OCI-M2 (cell line): ENCODE measurements at regions not wholly inside any gene's neighbourhood (a gene's known extent, or its start where the extent isn't known, plus 50 kb on each side); places are given as distances from the start of the nearest gene placed in this dataset.
"Not testable (repeated sequence)": the region's sequence is repeated elsewhere in the genome, so short reads cannot be mapped to it uniquely, and the experiment has no call there.

Experiments
- DNase-seq: peaks from one replicate; lab custom pipeline; 2025; ENCODE audit not compliant: unreplicated experiment; lab: John Stamatoyannopoulos, UW

DNA sequence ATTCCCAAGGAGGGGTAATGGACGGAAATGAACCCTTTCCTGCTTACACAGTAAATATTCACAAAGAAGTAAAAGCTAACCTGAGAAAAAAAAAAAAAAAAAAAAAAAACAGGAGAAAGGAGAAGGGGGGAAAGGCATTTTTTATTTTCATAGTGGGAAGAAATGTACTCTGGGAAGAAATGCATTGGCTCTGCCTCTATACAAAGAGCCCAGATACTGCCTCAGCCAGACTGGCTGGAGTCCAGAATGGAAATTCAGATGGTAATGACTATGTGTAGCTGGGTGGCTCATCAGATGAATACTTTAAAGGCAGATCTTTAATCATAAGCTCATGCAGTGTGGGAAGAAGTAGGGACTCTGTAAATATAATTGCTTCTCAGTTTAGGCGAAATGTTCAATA lies 124.9 kb upstream of the ZNF608 start:
- no peak for DNase-seq

DNA sequence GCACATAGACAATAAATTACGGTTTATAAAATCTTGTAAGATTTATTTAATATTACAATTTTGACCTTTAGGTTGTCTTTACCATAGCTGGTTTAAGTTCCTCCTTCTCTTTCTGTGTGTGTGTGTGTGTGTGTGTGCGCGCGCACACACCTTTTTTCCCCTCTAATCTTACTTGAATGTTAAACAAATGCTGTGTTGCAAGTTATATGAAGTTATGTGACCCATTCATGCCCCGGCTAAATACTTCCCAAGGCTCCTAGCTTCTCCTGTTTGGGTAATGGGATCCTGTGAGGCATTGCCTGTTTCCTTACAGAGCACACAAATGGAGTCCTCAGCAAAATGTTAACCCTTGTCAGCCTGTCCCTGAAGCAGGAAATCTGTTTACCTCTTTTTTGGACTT lies 125.6 kb upstream of the ZNF608 start:
- DNase-seq: no peak

DNA sequence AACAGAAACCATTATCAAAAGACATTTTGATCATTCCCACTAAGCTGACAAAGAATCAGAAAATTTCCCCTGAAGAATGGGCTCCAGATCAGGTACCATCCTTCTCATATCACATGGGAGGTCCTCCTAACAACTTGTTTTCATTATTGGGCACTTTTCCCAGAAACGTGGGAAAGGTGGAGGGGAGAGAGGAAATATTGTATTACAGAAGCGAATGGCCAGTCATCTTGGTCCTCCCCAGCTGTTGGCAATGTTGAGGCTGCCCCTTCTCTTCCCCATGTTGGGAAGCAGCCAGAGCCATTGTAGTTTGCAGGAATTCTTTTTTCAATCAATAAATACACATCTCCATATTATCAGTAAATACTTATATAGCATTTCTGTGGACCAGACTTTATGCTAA lies 126.2 kb upstream of the ZNF608 start:
- no peak for DNase-seq

DNA sequence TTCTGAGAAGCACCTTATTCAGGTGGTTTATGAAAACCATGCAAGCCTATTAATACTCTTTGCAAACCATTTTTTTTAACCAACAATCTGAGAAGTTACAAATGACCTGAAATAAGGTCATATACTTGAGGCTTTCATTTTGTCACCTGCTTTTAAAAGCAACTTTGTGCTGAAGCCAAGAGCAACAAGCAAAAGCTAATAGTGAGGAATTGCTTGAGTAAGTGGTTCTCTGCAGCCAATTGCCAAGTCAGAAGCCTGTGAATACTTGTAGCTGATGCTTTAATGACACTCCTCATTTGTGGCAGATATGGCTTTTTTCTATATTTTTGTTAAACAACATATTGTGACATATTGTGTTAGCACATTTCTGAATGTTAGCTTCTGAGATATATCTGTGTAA lies 126.7 kb upstream of the ZNF608 start:
- no peak for DNase-seq

DNA sequence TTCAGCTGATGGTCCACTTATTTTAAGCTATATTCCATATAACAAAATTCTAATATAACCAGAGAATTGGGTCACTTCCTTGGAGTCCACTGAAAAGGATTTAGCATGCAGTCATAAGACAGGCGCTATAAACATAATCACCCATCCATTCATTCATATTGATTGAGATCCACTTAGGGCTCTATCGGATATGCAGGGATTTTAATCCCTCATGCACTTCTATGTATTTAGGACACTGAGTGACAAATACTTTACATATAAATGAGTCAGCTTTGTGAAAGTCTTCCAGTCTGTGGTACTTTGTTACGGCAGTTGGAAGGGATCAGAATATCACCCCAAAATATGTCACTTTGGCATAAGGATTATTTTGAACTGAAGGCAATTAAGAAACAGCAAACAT lies 127.3 kb upstream of the ZNF608 start:
- no peak for DNase-seq

DNA sequence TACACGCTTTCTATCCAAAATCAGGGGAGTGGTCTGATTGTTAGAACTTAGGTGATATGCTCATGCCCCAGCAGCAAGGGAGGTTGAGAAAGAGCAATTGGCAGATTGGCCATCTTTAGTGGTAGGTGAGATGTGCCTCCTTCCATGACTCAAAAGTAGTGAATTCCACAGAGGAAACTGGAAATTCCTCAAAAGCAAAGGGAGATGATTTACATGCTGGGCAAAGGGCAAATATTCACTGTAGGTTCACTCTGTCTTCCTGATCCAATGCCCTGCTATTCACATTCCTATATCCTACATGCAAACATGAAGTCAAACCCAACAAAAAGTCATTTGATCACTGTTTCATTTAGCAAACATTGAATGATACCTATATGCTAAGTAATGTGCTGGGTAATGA lies 130.1 kb upstream of the ZNF608 start:
- DNase-seq: no peak

DNA sequence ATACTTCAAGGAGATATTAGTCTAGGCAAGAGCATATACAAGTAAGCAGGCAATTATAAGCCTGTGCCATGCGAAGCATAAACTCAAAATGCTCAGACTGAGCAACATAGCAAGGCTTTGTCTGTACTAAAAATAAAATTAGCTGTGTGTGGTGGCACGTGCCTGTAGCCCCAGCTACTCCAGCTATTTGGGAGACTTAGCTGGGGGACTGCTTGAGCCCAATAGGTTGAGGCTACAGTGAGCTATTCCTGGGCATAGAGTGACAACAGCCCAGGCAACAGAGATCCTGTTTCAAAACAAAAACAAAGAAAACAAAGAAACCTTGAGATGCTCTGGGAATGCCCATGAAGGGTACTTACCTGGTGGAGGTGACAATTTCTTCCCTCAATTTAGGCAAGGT lies 130.5 kb upstream of the ZNF608 start:
- no peak for DNase-seq

DNA sequence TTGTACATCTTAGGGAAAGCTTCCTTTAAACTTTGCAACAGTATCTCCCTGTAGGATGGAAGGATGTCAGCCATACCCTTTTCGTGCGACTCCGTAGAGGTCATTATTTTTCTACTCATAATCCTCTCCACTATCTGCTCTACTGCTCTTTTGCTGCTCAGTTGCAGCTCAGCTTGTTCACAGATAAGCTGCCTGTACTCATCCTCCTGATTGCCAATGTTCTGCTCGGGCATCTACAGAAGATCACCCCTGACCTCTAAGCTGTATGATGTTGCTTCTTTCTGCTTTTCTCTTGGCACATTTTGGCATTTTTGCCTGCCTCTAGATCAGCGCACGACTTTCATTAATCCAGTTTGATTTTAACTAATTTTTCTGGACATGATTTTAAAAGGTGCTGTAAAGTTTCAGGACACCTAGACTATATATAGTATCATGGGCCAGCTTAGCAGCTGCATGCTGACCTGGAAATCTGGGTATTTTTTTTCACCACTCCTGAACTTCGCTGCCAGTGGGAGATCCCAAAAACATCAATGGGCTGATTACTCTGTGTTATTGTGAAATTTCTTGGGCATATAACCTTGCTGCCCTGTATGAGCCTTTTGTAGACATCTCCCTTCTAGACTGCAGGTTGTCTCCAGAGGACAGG lies 131.2 kb upstream of the ZNF608 start:
- no peak for DNase-seq

DNA sequence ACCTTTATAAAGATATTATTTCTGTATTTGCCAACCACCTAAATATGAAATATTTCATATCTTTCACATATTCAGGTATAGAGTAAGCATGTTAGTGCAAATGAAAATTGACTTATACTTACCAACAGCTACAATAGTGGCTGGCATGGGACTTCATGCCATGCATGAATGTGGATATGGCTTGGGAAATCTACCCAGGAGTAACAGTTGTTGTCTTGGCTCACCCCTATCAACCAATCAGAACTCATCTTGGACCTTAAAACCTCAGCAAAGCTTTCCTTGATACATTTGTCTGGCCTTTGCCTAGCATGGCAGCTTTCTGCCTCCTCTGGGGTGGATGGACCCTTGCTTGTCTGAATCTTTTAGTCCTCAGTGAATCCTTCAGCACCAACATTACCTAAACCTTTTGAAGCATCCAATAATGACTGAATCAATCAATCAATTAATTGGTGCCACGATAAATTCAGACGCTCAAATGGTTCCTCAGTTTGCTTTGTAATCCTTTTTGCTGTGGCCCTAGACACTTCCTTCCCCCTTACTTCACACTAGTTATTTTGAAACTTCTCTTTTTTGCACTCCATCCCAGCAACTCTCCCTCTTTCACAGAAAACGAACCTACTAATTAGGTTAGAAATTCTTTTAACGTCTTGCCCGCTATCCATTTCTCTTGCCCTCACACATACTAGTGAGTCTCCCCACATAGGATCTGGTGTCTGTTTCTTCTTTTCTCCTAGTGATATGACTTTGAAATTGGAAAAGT lies 132.3 kb upstream of the ZNF608 start:
- no peak for DNase-seq

DNA sequence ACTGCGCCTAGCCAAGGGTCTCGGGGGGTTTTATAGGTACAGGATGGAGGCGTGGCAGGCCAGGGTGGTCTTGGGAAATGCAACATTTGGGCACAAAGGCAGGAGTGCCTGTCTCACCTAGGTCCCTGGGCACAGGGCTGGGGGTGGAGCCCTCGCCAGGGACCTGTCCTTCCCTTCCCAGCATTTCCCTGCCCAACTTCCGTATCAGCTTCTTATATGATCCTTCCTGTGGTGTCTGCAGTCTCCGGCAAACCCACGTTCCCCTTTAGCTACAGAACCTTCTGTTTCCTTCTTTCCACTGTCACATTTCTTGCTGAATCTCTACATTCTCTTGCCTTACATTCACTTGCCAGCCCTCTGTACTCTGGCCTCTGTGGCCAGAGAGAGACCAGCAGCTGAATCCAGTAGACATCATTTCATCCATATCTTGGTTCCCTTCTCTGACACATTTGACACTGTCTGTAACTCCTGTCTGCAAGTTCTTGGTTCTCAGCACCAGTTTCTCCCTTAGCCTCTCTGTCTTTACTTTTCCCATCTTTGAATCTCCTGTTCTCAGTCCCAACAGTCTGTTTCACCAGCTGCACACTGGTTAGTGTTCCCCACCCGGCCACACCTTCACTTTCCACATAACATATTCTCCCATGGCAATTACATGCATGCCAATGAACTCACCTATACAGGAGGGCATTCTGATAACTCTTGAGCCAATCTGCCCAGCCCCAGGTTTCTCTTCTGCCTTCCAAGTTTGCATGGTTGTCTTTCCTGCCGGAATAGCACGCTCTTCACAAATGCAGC lies 134.7 kb upstream of the ZNF608 start:
- DNase-seq: no peak

DNA sequence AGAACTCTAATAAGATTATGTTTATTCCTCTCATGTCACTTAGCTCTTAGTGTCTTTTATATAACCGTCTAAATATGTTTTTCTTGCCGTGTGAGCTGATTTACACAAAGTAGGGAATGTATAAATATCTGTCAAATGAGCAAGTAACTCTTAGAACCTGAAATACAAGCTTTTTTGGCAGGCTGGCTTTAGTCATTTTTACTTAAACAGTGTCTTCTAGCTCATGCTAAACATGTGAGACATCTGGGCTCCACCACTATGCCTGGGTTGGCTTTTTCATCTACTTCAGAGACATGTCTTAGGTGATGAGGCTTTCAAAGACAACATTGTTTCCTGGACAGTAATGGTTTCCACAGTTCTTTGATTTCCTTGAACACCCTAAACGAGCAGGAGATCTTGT lies 137.2 kb upstream of the ZNF608 start:
- DNase-seq: no peak

DNA sequence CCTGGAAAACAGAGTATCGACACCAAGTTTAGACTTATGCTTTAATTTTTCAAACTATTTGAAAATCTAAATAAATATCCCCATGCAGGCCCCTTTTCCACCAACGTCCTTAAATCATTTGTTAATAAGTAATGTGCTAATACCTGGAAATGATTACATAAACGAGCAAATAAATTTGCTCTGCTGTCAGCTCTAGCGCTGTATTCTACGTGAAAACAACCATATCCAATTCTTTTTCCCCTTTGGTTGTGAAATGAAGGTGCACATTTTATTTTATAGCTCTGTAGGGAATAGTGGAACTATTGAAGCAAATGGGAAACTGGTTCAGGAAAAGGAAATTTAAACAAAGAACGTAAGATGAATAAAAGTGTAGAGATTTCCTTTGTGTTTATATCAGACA lies 137.7 kb upstream of the ZNF608 start:
- no peak for DNase-seq

DNA sequence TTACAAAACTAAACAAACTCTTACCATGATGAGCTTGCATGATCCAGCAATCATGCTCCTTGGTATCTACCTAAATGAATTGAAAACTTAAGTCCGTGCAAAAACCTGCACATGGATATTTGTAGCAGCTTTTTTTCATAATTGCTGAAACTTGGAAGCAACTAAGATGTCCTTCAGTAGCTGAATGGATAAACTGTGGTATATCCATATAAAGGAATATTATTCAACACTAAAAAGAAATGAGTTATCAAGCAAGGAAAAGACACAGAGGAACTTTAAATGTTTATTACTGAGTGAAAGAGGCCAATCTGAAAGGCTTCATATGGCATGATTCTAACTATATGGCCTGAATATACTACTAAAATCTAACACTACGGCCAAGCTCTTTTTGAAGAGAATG lies 139.1 kb upstream of the ZNF608 start:
- no peak for DNase-seq

DNA sequence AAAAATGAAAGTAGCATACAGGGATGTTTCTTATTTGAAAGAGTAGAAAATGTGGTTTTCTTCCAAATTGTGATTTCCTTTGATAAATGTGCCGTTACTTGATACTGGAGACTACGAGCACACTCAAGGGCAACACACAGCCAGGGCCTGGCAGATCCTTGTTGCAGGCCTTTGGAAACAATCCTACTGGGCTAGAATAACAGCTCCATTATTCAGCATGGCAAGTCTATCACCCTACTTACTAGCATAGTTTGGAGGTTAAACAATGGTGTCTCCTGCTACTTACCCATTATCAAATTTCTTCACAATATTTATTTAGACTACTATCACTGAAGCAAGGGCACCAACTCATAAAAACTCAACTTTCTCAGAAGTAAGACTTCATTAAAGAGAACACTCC lies 140.8 kb upstream of the ZNF608 start:
- no peak for DNase-seq

DNA sequence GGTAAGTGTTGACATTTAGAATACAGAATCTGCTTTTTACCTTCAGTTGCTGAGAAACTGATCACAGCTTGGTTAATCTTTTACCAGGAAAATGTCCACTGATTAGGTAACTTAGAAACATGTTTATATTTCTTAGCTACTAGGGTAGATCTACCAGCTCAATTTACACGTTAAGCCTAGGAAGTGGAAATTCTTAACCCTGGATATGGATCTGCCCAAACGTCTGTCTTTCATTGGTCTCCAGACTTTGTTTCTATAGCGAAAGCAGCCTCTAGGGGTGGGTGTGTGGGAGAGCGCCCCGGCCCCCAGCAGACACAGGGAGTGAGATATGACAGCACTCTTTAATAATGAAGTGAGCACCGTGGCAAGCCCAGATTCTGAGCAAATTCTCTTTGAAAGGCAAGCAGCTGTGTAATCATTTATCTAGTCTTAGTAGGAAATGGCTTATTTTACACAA lies 141.6 kb upstream of the ZNF608 start:
- DNase-seq: no peak

DNA sequence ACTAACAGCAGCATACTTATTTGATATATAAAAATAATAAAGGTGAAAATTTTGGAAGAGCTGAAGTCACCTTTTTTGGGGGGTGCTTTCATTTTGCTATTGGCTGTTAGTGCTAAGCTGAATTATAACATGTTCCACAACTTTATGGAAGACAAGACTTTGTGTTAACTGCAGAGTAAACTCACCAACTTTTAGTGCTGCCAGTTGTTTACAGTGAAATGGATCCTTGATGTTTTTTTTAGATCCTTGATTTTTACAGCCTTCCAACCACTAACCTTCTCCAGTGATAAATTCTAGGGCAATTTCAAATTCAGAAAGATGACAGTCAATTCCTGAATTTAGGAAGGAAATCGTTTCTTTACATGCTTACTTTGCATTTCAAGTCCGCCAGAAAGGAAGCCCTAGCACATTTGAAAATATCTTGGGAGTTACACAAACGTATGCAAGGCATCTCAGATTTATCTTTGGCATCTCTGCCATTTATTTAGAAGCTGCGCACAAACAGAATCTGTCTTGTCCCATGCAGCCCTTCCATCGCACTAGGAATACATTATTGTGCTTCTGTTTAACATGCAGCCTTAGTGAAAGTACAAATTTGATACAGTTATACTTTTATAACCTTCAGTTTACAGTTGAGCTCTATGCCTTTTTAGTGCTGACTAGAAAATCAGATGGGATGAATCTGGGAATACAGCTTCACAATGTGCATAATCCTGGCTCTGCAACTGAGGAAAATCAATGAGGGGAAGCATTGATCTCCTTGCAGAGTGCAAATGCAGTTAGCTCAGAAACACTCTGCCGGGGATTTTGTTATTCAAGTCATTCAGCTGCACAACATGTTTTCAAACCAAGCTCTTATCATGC lies 142.4 kb upstream of the ZNF608 start:
- no peak for DNase-seq

DNA sequence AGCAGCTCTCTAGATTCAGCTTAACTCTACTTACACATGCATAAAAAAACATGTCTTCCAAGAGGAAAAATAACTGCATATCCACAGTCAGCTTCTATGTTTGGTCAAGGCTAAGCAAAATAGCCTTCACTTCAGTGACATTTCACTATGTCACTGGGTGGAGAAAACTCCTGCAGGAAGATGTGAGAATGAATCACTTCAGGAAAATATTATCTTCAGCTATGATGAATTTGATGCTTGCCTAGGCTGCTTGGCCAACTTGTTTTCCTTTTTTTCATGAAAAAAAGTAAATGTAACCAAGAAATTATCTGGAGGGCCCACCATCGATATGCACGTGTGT lies 143.0 kb upstream of the ZNF608 start:
- DNase-seq: no peak

DNA sequence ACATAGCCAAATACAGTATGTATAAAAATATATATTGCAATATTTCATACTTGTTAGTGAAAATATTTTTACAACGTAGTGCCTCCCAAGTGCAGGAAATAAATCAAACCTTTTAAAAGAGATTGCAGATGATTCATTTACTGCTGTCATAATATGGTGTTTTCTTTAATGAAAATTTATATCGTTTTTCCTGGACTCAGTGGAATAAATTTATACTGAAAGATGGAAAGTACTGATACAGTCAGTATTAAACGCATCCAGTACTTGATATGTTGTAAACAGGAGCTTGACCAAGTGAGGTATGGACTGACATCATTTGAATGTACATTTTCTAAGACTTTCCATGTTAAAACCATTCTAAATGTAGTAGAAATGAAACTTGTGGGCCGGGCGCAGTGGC lies 143.4 kb upstream of the ZNF608 start:
- no peak for DNase-seq

DNA sequence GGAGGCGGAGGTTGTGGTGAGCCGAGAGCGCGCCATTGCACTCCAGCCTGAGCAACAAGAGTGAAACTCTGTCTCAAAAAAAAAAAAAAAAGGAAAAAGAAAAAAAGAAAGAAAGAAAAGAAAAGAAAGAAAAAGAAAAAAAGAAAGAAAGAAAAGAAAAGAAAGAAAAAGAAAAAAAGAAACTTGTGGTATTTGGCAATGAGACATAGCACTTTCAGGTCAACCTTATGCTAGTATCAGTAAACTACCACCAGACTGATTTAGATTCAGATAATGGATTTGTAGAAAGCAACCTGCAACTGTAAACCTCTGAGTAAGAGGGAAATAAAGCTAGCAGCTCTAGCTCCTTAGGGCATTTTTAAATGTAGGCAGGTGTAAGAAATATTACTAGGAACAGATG lies 144.0 kb upstream of the ZNF608 start:
- not testable (repeated sequence) for DNase-seq

DNA sequence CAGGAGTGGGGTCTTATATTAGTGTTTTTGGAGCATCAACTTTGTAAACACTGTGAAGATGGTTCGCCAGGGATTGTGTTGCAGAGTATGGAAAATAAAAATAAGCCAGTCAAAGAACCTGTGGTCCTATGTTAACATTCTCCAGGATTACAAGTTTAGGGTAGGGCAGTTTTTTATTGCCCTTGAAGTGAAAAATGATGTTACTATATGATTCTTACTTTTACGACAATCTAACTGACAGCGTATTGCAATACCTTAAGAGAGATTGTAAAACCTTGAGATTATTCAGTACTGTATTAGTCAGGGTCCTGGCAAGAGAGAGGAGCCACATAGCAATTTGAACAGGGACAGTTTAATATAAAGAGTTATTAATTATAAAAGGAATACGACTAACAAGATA lies 144.7 kb upstream of the ZNF608 start:
- no peak for DNase-seq

DNA sequence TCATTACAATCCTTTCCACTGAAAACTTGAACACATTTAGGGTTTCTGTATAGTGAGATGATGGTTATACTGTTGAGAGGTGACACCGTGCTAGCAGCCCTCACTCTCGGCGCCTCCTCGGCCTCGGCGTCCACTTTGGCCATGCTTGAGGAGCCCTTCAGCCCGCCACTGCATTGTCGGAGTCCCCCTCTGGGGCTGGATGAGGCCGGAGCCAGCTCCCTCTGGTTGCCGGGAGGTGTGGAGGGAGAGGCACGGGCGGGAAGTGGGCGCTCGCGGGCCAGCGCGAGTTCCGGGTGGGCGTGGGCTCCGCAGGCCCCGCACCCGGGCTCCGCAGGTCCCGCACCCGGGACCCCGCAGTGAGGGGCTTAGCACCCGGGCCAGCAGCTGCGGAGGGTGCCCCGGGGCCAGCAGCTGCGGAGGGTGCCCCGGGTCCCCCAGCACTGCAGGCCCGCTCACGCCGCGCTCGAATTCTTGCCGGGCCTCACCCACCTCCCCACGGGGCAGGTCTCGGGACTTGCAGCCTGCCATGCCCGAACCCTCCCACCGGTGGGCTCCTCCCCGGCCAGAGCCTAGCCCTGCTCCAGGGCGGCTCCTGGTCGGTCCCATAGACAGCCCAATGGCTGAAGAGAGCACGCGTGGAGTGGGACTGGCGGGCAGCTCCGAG lies 145.9 kb upstream of the ZNF608 start:
- no peak for DNase-seq
